Pancreas (tissue), 10 donors: ENCODE measurements at regions not wholly inside any gene's neighbourhood (a gene's known extent, or its start where the extent isn't known, plus 50 kb on each side); places are given as distances from the start of the nearest gene placed in this dataset.
A peak's percentile ranks its signal among the peaks of the same experiment; 100 is the strongest.

Source experiments
- ATAC-seq, 4 donors: fragments of 200-7000 bp; cut with Tn5 transposase; one replicate each; pipeline versions ENCODE4 v1.8.0 to v1.9.1; 2020; ENCODE audit warnings: mild to moderate bottlenecking in 4 of 4, moderate library complexity in 4 of 4
- DNase-seq, 6 donors: peaks; one replicate each; pipeline ENCODE4 v3.0.0-alpha.2; 2020
- FAIRE-seq: peaks from 2 replicates; lab custom pipeline; 2012; peaks lifted over from hg19 to GRCh38; lab: Jason Lieb, UNC
- H3K27ac ChIP-seq, 4 donors: fragments of 200-600 bp; sonication (generic); 1 replicate in 3 of 4; 2 replicates in 1 of 4; pipeline versions ENCODE4 v1.5.0 to v1.8.0; 2020
- H3K27me3 ChIP-seq, 4 donors: fragments of 200-600 bp; one replicate each; pipeline ENCODE4 v1.8.0; 2021
- H3K36me3 ChIP-seq, 3 donors: fragments of 200-600 bp; sonication (generic) in 1 of 3; one replicate each; pipeline versions ENCODE4 v1.5.0 to v1.8.0; 2020 to 2021
- H3K4me1 ChIP-seq, 3 donors: fragments of 200-600 bp; one replicate each; pipeline ENCODE4 v1.8.0; 2021
- H3K4me3 ChIP-seq, 4 donors: fragments of 200-600 bp; sonication (generic) in 2 of 4; one replicate each; pipeline versions ENCODE4 v1.5.0 to v1.8.0; 2020 to 2021
- H3K9me3 ChIP-seq, 4 donors: fragments of 200-600 bp; one replicate each; pipeline ENCODE4 v1.8.0; 2021
- WGBS, 2 donors: extraction: QIAGEN DNeasy Blood & Tissue Kit; methylation state at CpG; one replicate each; pipeline ENCODE4 v1.1.7; 2013; 5-methylcytosine and 5-hydroxymethylcytosine counted together
- intact Hi-C, 3 donors: fragments of 100-400 bp; cut with DNase I; formaldehyde crosslinking; loops; one replicate each; pipeline versions ENCODE4 v1.11.1 to v1.14.2; 2022
- TF ChIP-seq, protein P1 (sequence below), 4 donors: fragments of 200-600 bp; sonication (generic) in 3 of 4; IDR thresholded peaks; one replicate each; pipeline versions ENCODE4 v1.5.0 to v1.8.0; 2021; ENCODE audit warnings: antibody characterized with exemption in 4 of 4
- donor health status: healthy with polysubstance abuse.
- donor health status: DM: no; HTN: no; CAD: no; lungs with moderate emphysema.
- donor health status: DM: no; HTN: no; CAD: no.
- donor health status: control.
- donor health status: control.
- donor health status: Bipolar disorder and iron deficiency.
- donor health status: DM: yes; HTN: yes; CAD: no.
- donor health status: DM: no; HTN: no; CAD: no.
- donor health status: DM: no; HTN: no; CAD: no.
- donor health status: DM: yes; HTN: yes; CAD: no.

- no peaks in the 10 kb centered on the region for H3K36me3 ChIP-seq
- no peak overlapping the region for H3K4me3 ChIP-seq
- no peak for DNase-seq
- no peaks in the 10 kb centered on the region for H3K27me3 ChIP-seq
- no peak overlapping the region for H3K27ac ChIP-seq
- H3K9me3 ChIP-seq = no peaks in the 10 kb centered on the region
- H3K4me1 ChIP-seq = peaks cover 0 to 9% (median 0%) of the 10 kb centered on the region in 3 donors
- WGBS, 2 donors = 29 to 47% methylated on average over 4 of the region's 4 CpGs
- peak; percentile 53 to 81 (median 80) for ATAC-seq
- TF ChIP-seq, protein P1, sequence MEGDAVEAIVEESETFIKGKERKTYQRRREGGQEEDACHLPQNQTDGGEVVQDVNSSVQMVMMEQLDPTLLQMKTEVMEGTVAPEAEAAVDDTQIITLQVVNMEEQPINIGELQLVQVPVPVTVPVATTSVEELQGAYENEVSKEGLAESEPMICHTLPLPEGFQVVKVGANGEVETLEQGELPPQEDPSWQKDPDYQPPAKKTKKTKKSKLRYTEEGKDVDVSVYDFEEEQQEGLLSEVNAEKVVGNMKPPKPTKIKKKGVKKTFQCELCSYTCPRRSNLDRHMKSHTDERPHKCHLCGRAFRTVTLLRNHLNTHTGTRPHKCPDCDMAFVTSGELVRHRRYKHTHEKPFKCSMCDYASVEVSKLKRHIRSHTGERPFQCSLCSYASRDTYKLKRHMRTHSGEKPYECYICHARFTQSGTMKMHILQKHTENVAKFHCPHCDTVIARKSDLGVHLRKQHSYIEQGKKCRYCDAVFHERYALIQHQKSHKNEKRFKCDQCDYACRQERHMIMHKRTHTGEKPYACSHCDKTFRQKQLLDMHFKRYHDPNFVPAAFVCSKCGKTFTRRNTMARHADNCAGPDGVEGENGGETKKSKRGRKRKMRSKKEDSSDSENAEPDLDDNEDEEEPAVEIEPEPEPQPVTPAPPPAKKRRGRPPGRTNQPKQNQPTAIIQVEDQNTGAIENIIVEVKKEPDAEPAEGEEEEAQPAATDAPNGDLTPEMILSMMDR (IDR thresholded peaks at IDR 0.05) = no peak
- intact Hi-C loops = no loop called here
- FAIRE-seq = no peak
Measured at GRCh38 chr10:21160116-21160515, 263.0 kb upstream of the NEBL start.

DNA sequence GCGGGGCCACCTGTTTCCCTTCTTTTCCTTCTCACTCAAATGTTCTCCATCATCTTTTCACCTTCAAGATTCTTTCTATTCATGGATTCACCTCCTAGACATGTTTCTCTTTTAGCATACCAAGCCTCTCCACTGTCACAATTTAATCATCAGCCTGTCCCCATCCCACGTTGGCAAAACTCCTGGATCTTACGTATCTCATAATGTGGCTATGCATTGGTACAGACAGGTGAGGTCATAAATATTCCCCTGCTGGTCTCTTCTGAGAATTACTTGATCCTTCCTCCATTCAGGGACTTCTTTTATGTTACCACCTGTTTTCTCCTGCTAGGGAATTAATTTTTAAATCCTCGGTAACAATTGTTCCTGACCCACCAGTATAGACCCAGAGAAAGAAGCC lies 262.6 kb upstream of the NEBL start:
- FAIRE-seq (no peak), DNase-seq (no peak), ATAC-seq (peak in 2 of 4 donors; percentile 23 to 31)
- intact Hi-C loops = no loop called here
- TF ChIP-seq, protein P1 (IDR thresholded peaks at IDR 0.05) = no peak
- no peaks in the 10 kb centered on the region for H3K9me3 ChIP-seq
- no peak overlapping the region for H3K4me3 ChIP-seq
- H3K27ac ChIP-seq = no peak overlapping the region
- 87 to 88% methylated on average over 4 of the region's 4 CpGs for WGBS, 2 donors
- H3K4me1 ChIP-seq = peaks cover 0 to 9% (median 0%) of the 10 kb centered on the region in 3 donors
- H3K36me3 ChIP-seq = no peaks in the 10 kb centered on the region
- no peaks in the 10 kb centered on the region for H3K27me3 ChIP-seq

GRCh38 chr10:21158301-21158700 lies 261.2 kb upstream of the NEBL start:
- TF ChIP-seq, protein P1 (IDR thresholded peaks at IDR 0.05) = no peak
- Histone ChIP-seq H3K36me3 (no peaks in the 10 kb centered on the region), H3K4me1 (no peaks in the 10 kb centered on the region), H3K4me3 (no peak overlapping the region), H3K9me3 (no peaks in the 10 kb centered on the region), H3K27me3 (no peaks in the 10 kb centered on the region), H3K27ac (no peak overlapping the region)
- no peak for DNase-seq
- 96 to 98% methylated on average over 3 of the region's 3 CpGs for WGBS, 2 donors
- ATAC-seq = no peak
- intact Hi-C loops = no loop called here
- FAIRE-seq = no peak

DNA sequence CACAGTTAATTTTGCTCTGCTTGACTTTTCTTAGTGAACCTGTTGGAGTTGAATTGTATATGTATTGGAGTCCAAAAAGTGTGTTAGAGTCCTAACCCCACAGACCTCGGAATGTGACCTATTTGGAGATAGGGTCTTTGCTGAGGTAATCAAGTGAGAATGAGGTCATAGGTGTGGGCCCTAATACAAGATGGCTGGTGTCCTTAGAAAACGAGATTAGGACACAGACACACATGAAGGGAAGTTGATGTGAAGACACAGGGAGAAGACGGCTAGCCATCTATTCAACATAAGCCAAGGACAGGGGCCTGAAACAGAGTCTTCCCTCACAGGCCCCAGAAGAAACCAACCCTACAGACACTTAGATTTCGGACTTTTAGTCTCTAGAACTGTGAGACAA lies 260.6 kb upstream of the NEBL start:
- no peak for DNase-seq
- 88 to 90% methylated on average over 4 of the region's 4 CpGs for WGBS, 2 donors
- no peak for ATAC-seq
- H3K9me3 ChIP-seq = no peaks in the 10 kb centered on the region
- FAIRE-seq = no peak
- no peaks in the 10 kb centered on the region for H3K4me1 ChIP-seq
- no peaks in the 10 kb centered on the region for H3K27me3 ChIP-seq
- TF ChIP-seq, protein P1 (IDR thresholded peaks at IDR 0.05) = no peak
- no peak overlapping the region for H3K4me3 ChIP-seq
- intact Hi-C loops = no loop called here
- H3K36me3 ChIP-seq = no peaks in the 10 kb centered on the region
- no peak overlapping the region for H3K27ac ChIP-seq

DNA sequence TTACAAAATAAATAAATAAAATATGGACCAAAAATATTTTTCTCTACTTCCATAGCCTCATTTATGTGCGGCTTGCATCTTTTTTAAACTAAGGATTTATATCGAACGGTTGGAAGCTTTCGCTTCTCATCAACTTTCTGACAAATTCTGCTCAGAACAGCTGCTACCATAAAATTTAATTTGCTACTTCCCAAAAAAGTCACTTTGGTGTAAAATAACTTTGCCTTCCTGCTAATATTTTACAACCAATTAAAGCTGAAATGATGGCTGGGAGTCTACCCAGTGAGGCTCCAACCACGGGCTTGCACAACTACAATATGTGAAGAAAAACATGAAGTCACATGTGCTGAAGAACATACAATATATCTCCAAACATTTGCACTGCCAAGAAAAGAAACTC lies 253.1 kb upstream of the NEBL start:
- intact Hi-C loops = no loop called here
- Histone ChIP-seq H3K4me1 (no peaks in the 10 kb centered on the region), H3K36me3 (no peaks in the 10 kb centered on the region), H3K4me3 (no peak overlapping the region), H3K27ac (no peak overlapping the region), H3K27me3 (no peaks in the 10 kb centered on the region), H3K9me3 (no peaks in the 10 kb centered on the region)
- 80 to 89% methylated on average over 5 of the region's 5 CpGs for WGBS, 2 donors
- ATAC-seq (no peak), DNase-seq (no peak), FAIRE-seq (no peak)
- TF ChIP-seq, protein P1 (IDR thresholded peaks at IDR 0.05) = no peak
